A549 (cell line): ENCODE measurements at regions not wholly inside any gene's neighbourhood (a gene's known extent, or its start where the extent isn't known, plus 50 kb on each side); places are given as distances from the start of the nearest gene placed in this dataset.

Source experiments
- BCL3 ChIP-seq: fragments of >200 bp; sonication (Bioruptor Twin); formaldehyde crosslinking; IDR thresholded peaks from 3 replicates; pipeline ENCODE4 v1.6.1; 2016
- CHD4 ChIP-seq: fragments of 200-600 bp; sonication (generic); IDR thresholded peaks from 2 replicates; pipeline ENCODE4 v1.6.1; 2016; ENCODE audit warnings: antibody characterized with exemption, mild to moderate bottlenecking, borderline replicate concordance
- CTCF ChIP-seq: fragments of >200 bp; sonication (Bioruptor Twin); formaldehyde crosslinking; IDR thresholded peaks from 3 replicates; pipeline ENCODE4 v1.5.1; 2016
- ESRRA ChIP-seq: fragments of 150-350 bp; IDR thresholded peaks from 2 replicates; pipeline ENCODE4 v1.6.1; 2014; ENCODE audit warnings: mild to moderate bottlenecking, low read length, borderline replicate concordance
- MAFK ChIP-seq: fragments of 450-650 bp; IDR thresholded peaks from 2 replicates; pipeline ENCODE4 v1.6.1; 2014; ENCODE audit not compliant: partially characterized antibody
- MAX ChIP-seq: IDR thresholded peaks from 2 replicates; pipeline ENCODE4 v1.6.1; 2012
- POLR2A ChIP-seq: IDR thresholded peaks from 2 replicates; pipeline ENCODE4 v1.6.1; 2012; ENCODE audit warnings: mild to moderate bottlenecking, low read length
- RAD21 ChIP-seq, 2 experiments: fragments of >200 bp in 1 of 2; sonication (Bioruptor Twin) in 1 of 2; formaldehyde crosslinking in 1 of 2; IDR thresholded peaks in 1 of 2; conservative IDR thresholded peaks in 1 of 2; 2 replicates in 1 of 2; 3 replicates in 1 of 2; pipeline ENCODE4 v1.6.1; 2012 to 2018; ENCODE audit warnings: inconsistent platforms in 1 of 2
- RCOR1 ChIP-seq: fragments of 150-350 bp; IDR thresholded peaks from 2 replicates; pipeline ENCODE4 v1.6.1; 2014; ENCODE audit warnings: antibody characterized with exemption, low read length, low read depth
- SREBF2 ChIP-seq: fragments of 450-650 bp; IDR thresholded peaks from 2 replicates; pipeline ENCODE4 v1.6.1; 2014; ENCODE audit warnings: mild to moderate bottlenecking, moderate library complexity
- TFCP2L1 ChIP-seq: fragments of 250-450 bp; sonication (Bioruptor Pico); IDR thresholded peaks from 2 replicates; pipeline ENCODE4 v1.5.0; 2021; ENCODE audit warnings: mild to moderate bottlenecking
- USF2 ChIP-seq: fragments of 450-650 bp; IDR thresholded peaks from 2 replicates; pipeline ENCODE4 v1.6.1; 2014; ENCODE audit warnings: antibody characterized with exemption
- ZFP36 ChIP-seq: fragments of 450-650 bp; IDR thresholded peaks from 2 replicates; pipeline ENCODE4 v1.6.1; 2014; ENCODE audit warnings: borderline replicate concordance; ENCODE audit not compliant: partially characterized antibody

- no peak for TF ChIP-seq CHD4
- TF ChIP-seq CTCF, result no peak
- no peak for TF ChIP-seq SREBF2
- TF ChIP-seq BCL3, result no peak
- TF ChIP-seq TFCP2L1 (CRISPR knock-in tag), result no peak
- TF ChIP-seq RAD21 (conservative IDR thresholded peaks at IDR 0.05 in 1 of 2, IDR thresholded peaks at IDR 0.05 in 1 of 2), result no peak
- TF ChIP-seq MAFK, result no peak
- TF ChIP-seq ESRRA, result no peak
- TF ChIP-seq USF2, result no peak
- no peak for TF ChIP-seq MAX
- no peak for TF ChIP-seq POLR2A
- no peak for TF ChIP-seq RCOR1
- no peak for TF ChIP-seq ZFP36
Measured at GRCh38 chr15:93748710-93749109, 482.7 kb upstream of the MCTP2 start.
